Panc1 (cell line): ENCODE measurements at regions not wholly inside any gene's neighbourhood (a gene's known extent, or its start where the extent isn't known, plus 50 kb on each side); places are given as distances from the start of the nearest gene placed in this dataset.

ENCODE experiments used
- ATAC-seq: fragments of 200-7000 bp; cut with Tn5 transposase; 2 replicates; pipeline ENCODE4 v1.9.1; 2020; ENCODE audit warnings: mild to moderate bottlenecking, moderate library complexity
- BruUV-seq: library from RNA; stranded (reverse); fragments of 400-500 nt; replicated peaks from 2 replicates; lab custom pipeline; 2021; lab: Mats Ljungman, UMichigan
- CTCF ChIA-PET: fragments of 300-600 bp; sonication (Branson Sonifier 250); formaldehyde crosslinking; loops from one replicate; lab custom pipeline; 2022; ENCODE audit warnings: antibody characterized with exemption; lab: Charles Lee
- POLR2A ChIA-PET: fragments of 300-600 bp; sonication (Branson Sonifier 250); formaldehyde crosslinking; loops from one replicate; lab custom pipeline; 2022; ENCODE audit warnings: antibody characterized with exemption; lab: Charles Lee
- DNase-seq: peaks from one replicate; pipeline ENCODE4 v3.0.0-alpha.2; 2010; ENCODE audit warnings: low read depth, low spot score
- H3K27ac ChIP-seq: 2 replicates; pipeline ENCODE4 v1.5.1; 2011; ENCODE audit warnings: mild to moderate bottlenecking, low read length, inconsistent platforms
- H3K27me3 ChIP-seq: fragments of 200-500 bp; sonication (Bioruptor generic); 2 replicates; pipeline ENCODE4 v1.6.0; 2014; ENCODE audit warnings: low read length, inconsistent platforms; ENCODE audit not compliant: control insufficient read depth, insufficient read depth
- H3K36me3 ChIP-seq: fragments of 200-500 bp; sonication (Bioruptor generic); 2 replicates; pipeline ENCODE4 v1.5.1; 2014; ENCODE audit warnings: inconsistent platforms, mild to moderate bottlenecking, low read length, moderate library complexity; ENCODE audit not compliant: control insufficient read depth, insufficient read depth
- H3K4me1 ChIP-seq: 2 replicates; pipeline ENCODE4 v1.5.1; 2011; ENCODE audit warnings: inconsistent platforms, mild to moderate bottlenecking, low read length, moderate library complexity; ENCODE audit not compliant: control insufficient read depth, insufficient read depth
- H3K4me3 ChIP-seq, 2 experiments: 2 replicates each; pipeline ENCODE4 v1.5.1; 2011 to 2012; ENCODE audit warnings: low read depth in 2 of 2, low read length in 2 of 2, mild to moderate bottlenecking in 2 of 2, inconsistent platforms in 1 of 2, moderate library complexity in 1 of 2
- H3K9me3 ChIP-seq: fragments of 200-500 bp; sonication (Bioruptor generic); 2 replicates; pipeline ENCODE4 v1.5.1; 2014; ENCODE audit warnings: low read depth, mild to moderate bottlenecking, inconsistent platforms, low read length, moderate library complexity; ENCODE audit not compliant: control insufficient read depth, insufficient read depth
- CTCF ChIP-seq: fragments of 450-650 bp; IDR thresholded peaks from 2 replicates; pipeline ENCODE4 v1.5.1; 2017; ENCODE audit warnings: mild to moderate bottlenecking
- POLR2AphosphoS5 ChIP-seq: IDR thresholded peaks from 2 replicates; pipeline ENCODE4 v1.6.1; 2012; ENCODE audit warnings: mild to moderate bottlenecking, low read depth, low read length, moderate library complexity
- REST ChIP-seq, 2 experiments: IDR thresholded peaks; 2 replicates each; pipeline ENCODE4 v1.6.1; 2011 to 2012; ENCODE audit warnings: low read depth in 2 of 2, control low read depth in 1 of 2, low read length in 1 of 2, mild to moderate bottlenecking in 1 of 2, moderate library complexity in 1 of 2; ENCODE audit not compliant: insufficient read depth in 1 of 2
- SIN3A ChIP-seq: IDR thresholded peaks from 2 replicates; pipeline ENCODE4 v1.6.1; 2012; ENCODE audit warnings: low read depth, mild to moderate bottlenecking, low read length, moderate library complexity, borderline replicate concordance; ENCODE audit not compliant: insufficient read depth
- TCF7L2 ChIP-seq: IDR thresholded peaks from 2 replicates; pipeline ENCODE4 v1.6.1; 2011; ENCODE audit warnings: mild to moderate bottlenecking, low read depth, low read length, inconsistent platforms
- in situ Hi-C: cut with HindIII; loops from 2 replicates; pipeline ENCODE4 v1.10.0; 2016; ENCODE audit warnings: low sequenced_read_pairs, low pct_unique_long_range_greater_than_20kb
- intact Hi-C: fragments of 100-400 bp; cut with micrococcal nuclease; formaldehyde crosslinking; loops from one replicate; pipeline ENCODE4 v1.10.0; 2022; ENCODE audit not compliant: unreplicated experiment

DNA sequence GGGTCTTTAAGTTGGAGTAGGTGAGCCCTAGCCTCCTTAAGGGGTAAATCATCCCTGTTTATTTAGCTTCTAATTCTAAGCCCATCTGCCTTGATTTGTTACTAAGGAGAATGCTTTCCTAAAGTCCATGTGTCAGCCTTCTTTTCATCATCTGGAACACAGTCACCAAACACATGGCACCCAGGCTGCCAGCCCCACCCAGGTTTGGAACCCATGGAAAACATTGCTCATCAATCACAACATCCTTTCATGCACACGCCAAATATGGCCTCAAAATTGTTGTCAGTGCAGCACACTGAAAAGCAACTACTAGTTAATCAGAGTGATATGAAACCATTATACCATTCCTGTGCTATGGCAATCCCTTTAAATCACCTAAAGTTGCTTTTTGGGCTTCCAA, 386.7 kb upstream of the ESRRG start:
- DNase-seq (no peak), ATAC-seq (no peak)
- Histone ChIP-seq H3K4me1 (no peaks in the 10 kb centered on the region), H3K27ac (no peak overlapping the region), H3K4me3 (no peak overlapping the region), H3K27me3 (no peaks in the 10 kb centered on the region), H3K36me3 (no peaks in the 10 kb centered on the region), H3K9me3 (no peaks in the 10 kb centered on the region)
- intact Hi-C loops (no loop called here), in situ Hi-C loops (no loop called here)
- CTCF ChIA-PET = no interaction called here
- BruUV-seq = no TSS peak
- POLR2A ChIA-PET = no interaction called here
- TF ChIP-seq SIN3A = no peak
- no peak for TF ChIP-seq POLR2AphosphoS5
- TF ChIP-seq REST (IDR thresholded peaks at IDR 0.05; ENCODE audit: insufficient read depth in 1 of 2, low read depth in 2 of 2, low read length in 1 of 2) = no peak
- no peak for TF ChIP-seq CTCF
- no peak for TF ChIP-seq TCF7L2

- CTCF ChIA-PET = no interaction called here
- no peak for ATAC-seq
Observed at GRCh38 chr1:217106231-217106901, 383.1 kb upstream of the ESRRG start.

More at GRCh38 chr1:217106231-217106901, 383.1 kb upstream of the ESRRG start:
- Histone ChIP-seq H3K9me3 (no peaks in the 10 kb centered on the region), H3K4me1 (no peaks in the 10 kb centered on the region), H3K4me3 (no peak overlapping the region), H3K27ac (no peak overlapping the region), H3K27me3 (no peaks in the 10 kb centered on the region), H3K36me3 (no peaks in the 10 kb centered on the region)
- intact Hi-C loops (no loop called here), in situ Hi-C loops (no loop called here)
- BruUV-seq = no TSS peak
- TF ChIP-seq POLR2AphosphoS5 = no peak
- TF ChIP-seq REST (IDR thresholded peaks at IDR 0.05; ENCODE audit: insufficient read depth in 1 of 2, low read depth in 2 of 2, low read length in 1 of 2) = no peak
- no peak for DNase-seq
- POLR2A ChIA-PET = no interaction called here
